BLaER1 treated with 17β-estradiol and CSF1 and Interleukin-3, amounts not matched to agents 10 nM and 100 nM (cell line): ENCODE measurements at regions not wholly inside any gene's neighbourhood (a gene's known extent, or its start where the extent isn't known, plus 50 kb on each side); places are given as distances from the start of the nearest gene placed in this dataset.
A peak's percentile ranks its signal among the peaks of the same experiment; 100 is the strongest.

ENCODE experiments used
- H3K27ac ChIP-seq, 11 experiments: shearing (Covaris generic); formaldehyde crosslinking; 2 replicates each; pipeline ENCODE4 v1.8.1; 2022
- H3K27me3 ChIP-seq, 11 experiments: shearing (Covaris generic); formaldehyde crosslinking; 2 replicates each; pipeline ENCODE4 v1.8.1; 2022
- H3K36me3 ChIP-seq, 11 experiments: shearing (Covaris generic); formaldehyde crosslinking; 2 replicates each; pipeline ENCODE4 v1.8.1; 2022
- H3K4me1 ChIP-seq, 10 experiments: shearing (Covaris generic); formaldehyde crosslinking; 2 replicates each; pipeline ENCODE4 v1.8.1; 2022
- H3K4me2 ChIP-seq, 11 experiments: shearing (Covaris generic); formaldehyde crosslinking; 2 replicates each; pipeline ENCODE4 v1.8.1; 2022
- H3K4me3 ChIP-seq, 10 experiments: shearing (Covaris generic); formaldehyde crosslinking; 2 replicates each; pipeline ENCODE4 v1.8.1; 2022
- H3K9ac ChIP-seq, 11 experiments: shearing (Covaris generic); formaldehyde crosslinking; 2 replicates each; pipeline ENCODE4 v1.8.1; 2022
- H3K9me3 ChIP-seq, 11 experiments: shearing (Covaris generic); formaldehyde crosslinking; replicated peaks in 1 of 11; 2 replicates each; pipeline ENCODE4 v1.8.1; 2022
- H4K20me1 ChIP-seq, 11 experiments: shearing (Covaris generic); formaldehyde crosslinking; 2 replicates each; pipeline ENCODE4 v1.8.1; 2022
- Cebpa-rat ChIP-seq, 11 experiments: shearing (Covaris generic); IDR thresholded peaks; 2 replicates each; pipeline ENCODE4 v1.8.1; 2022

DNA sequence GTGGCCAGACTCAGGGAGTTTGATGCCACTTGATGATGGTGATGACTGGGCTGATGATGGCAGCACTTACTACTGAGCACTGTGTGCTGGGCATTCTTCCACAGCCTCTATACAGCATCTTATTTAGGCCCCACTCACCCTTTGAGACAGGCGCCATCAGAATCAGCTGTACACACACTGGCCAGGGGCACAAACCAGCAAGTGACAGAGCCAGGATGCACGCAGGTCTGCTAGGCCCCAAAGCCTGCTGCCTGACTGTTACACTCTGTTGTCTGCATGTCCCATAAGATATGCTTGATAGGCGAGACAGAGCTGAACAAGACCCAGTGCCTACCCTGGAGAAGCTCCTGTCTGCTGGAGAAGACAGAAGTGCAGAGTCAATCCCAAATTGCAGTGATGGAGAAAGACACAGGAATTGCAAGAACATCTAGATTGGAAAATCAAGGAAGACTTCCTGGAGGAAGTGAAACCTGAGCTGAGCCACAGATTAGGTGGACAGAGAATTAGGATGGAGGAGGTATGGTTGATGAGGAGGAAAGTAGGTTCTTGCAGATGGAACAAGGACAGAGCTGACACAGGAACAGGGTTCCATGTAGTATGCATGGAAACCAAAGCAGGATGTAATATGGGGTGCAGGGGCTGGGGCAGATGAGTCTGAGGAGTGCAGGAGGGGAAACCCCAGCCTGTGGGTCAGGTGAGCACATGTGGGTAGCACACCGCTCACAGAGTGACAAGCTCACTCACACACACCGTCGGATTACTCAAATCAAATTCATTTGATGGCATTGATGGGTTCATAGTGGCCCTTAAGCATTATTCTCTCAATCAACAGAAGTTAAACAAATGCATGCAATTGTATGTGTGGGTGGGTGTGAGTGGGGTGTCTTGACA is 117.3 kb downstream of the BEGAIN start:
- Histone ChIP-seq H3K27me3 (no peaks in the 10 kb centered on the region), H3K4me1 (peaks cover 0 to 20% (median 14%) of the 10 kb centered on the region in 10 experiments; a peak in 14 of 20 replicates), H3K9ac (no peak overlapping the region), H3K27ac (no peak overlapping the region), H3K36me3 (peaks cover 0 to 18% (median 0%) of the 10 kb centered on the region in 11 experiments; a peak in 5 of 22 replicates), H3K9me3 (no peaks in the 10 kb centered on the region), H4K20me1 (peaks cover 0 to 52% (median 4%) of the 10 kb centered on the region in 11 experiments; a peak in 7 of 22 replicates), H3K4me2 (no peak overlapping the region), H3K4me3 (no peak overlapping the region)
- TF ChIP-seq Cebpa-rat (IDR thresholded peaks at IDR 0.05): no peak

DNA sequence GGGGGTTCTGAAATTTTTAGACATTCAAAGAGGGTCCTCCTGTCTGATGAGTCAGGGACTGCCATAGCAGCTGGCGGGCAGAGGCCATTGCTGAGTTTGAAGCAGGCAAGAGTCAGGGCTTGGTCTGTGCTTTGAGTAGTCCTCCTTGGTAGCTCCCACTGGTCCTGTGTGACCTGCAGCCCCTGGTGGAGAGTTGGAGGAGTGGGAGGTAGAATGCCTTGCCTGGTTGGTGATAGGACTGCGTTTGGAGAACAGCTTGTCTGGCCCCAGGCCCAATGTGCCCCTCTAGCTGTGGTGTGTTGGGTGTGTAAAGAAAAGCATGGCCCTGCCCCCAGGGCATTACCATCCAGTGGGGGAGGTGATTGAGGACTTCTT is 116.7 kb downstream of the BEGAIN start:
- H3K4me1 ChIP-seq: peaks cover 0 to 20% (median 14%) of the 10 kb centered on the region in 10 experiments; a peak in 14 of 20 replicates
- TF ChIP-seq Cebpa-rat (IDR thresholded peaks at IDR 0.05): no peak
- no peak overlapping the region for H3K4me3 ChIP-seq
- no peak overlapping the region for H3K9ac ChIP-seq
- H3K27ac ChIP-seq: no peak overlapping the region
- H3K9me3 ChIP-seq: no peaks in the 10 kb centered on the region
- H4K20me1 ChIP-seq: peaks cover 0 to 52% (median 4%) of the 10 kb centered on the region in 11 experiments; a peak in 7 of 22 replicates
- H3K36me3 ChIP-seq: peaks cover 0 to 18% (median 0%) of the 10 kb centered on the region in 11 experiments; a peak in 5 of 22 replicates
- H3K4me2 ChIP-seq: no peak overlapping the region
- no peaks in the 10 kb centered on the region for H3K27me3 ChIP-seq

DNA sequence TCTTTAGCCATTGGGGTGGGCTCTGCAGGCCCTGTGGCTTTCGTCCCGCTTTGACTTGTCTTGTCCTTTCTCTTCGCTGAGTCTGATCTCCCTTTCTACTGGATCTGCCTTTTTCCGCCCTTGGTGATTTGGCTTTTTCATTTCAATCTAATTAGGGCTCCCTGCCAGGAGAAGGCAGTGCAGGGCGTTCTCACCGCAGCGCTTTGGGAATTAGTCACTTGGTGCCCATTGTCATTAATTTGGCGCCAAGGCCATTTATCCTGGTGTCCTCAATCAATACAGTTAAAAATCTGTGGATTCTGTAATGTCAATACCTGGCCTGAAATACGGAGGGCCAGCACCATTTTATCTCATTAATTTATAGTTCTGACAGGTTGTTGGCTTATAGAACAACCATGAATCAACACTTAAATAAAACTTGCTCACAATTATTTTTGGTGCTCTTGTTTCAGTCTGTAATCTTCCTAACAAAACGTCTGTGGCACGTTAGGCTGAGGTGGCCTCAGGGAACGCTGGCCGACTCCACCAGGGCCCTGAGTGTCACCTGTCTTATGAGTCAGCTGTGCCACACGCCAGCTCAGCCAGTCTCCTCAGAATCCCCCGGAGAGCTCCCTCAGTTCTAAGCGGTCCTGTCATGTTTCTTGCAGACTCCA is 115.7 kb downstream of the BEGAIN start:
- H4K20me1 ChIP-seq: peaks cover 0 to 55% (median 6%) of the 10 kb centered on the region in 11 experiments; a peak in 8 of 22 replicates
- H3K27me3 ChIP-seq: no peaks in the 10 kb centered on the region
- H3K9me3 ChIP-seq: no peaks in the 10 kb centered on the region
- peaks cover 0 to 20% (median 14%) of the 10 kb centered on the region in 10 experiments; a peak in 14 of 20 replicates for H3K4me1 ChIP-seq
- H3K4me2 ChIP-seq: peak overlapping the region in 8 of 11 experiments; percentile 43 to 72 (median 62); a peak in 14 of 22 replicates
- H3K36me3 ChIP-seq: peaks cover 0 to 18% (median 0%) of the 10 kb centered on the region in 11 experiments; a peak in 5 of 22 replicates
- no peak overlapping the region for H3K9ac ChIP-seq
- H3K27ac ChIP-seq: no peak overlapping the region
- no peak for TF ChIP-seq Cebpa-rat (IDR thresholded peaks at IDR 0.05)
- H3K4me3 ChIP-seq: no peak overlapping the region

DNA sequence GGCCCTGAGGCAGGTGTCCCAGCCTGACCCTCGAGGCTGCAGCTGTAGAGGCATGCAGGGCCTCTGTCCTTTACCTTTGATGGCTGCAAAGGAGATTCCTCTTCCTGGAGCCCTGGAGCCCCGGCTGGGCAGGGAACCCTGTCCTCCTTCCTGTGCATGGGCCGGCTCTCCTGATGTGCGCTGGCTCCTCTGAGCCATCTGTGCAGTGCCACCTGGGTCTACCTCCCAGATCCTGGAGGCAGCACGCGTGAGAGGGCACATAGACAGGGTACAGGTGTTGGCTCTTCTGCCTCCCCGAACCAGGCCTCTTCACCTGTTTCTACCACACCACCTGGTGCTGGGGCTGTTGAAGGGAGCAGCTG is 115.1 kb downstream of the BEGAIN start:
- Histone ChIP-seq H3K9ac (no peak overlapping the region), H4K20me1 (peaks cover 0 to 55% (median 5%) of the 10 kb centered on the region in 11 experiments; a peak in 8 of 22 replicates), H3K4me2 (peak overlapping the region in 8 of 11 experiments; percentile 43 to 72 (median 62); a peak in 14 of 22 replicates), H3K9me3 (no peaks in the 10 kb centered on the region), H3K4me1 (peaks cover 0 to 20% (median 14%) of the 10 kb centered on the region in 10 experiments; a peak in 14 of 20 replicates), H3K27me3 (no peaks in the 10 kb centered on the region), H3K36me3 (peaks cover 0 to 18% (median 0%) of the 10 kb centered on the region in 11 experiments; a peak in 5 of 22 replicates), H3K4me3 (no peak overlapping the region), H3K27ac (no peak overlapping the region)
- no peak for TF ChIP-seq Cebpa-rat (IDR thresholded peaks at IDR 0.05)

DNA sequence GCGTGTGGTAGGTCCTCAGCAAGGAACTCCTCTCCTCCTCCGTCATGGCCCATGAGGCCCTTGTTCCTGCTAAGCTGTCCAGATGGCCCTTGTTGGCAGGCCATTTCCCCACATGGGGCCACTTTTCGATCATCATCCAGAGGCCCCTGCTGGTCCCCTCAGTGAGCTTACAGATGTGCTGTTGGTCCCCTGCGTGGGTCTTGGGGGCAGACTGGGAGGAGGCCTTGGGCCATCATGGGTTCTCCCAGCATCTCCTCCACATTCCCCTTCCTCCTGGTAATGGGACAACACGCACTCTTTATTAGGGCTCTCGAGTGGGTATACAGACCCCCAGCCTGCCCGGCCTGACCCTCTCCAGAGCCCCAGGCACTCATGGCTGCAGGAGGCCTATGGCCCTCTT is 114.7 kb downstream of the BEGAIN start:
- Histone ChIP-seq H3K27ac (no peak overlapping the region), H4K20me1 (peaks cover 0 to 55% (median 5%) of the 10 kb centered on the region in 11 experiments; a peak in 8 of 22 replicates), H3K9me3 (no peaks in the 10 kb centered on the region), H3K36me3 (peaks cover 0 to 18% (median 0%) of the 10 kb centered on the region in 11 experiments; a peak in 5 of 22 replicates), H3K4me1 (peaks cover 0 to 20% (median 14%) of the 10 kb centered on the region in 10 experiments; a peak in 14 of 20 replicates), H3K4me3 (no peak overlapping the region), H3K9ac (no peak overlapping the region), H3K4me2 (peak overlapping the region in 8 of 11 experiments; percentile 43 to 72 (median 62); a peak in 12 of 22 replicates), H3K27me3 (no peaks in the 10 kb centered on the region)
- no peak for TF ChIP-seq Cebpa-rat (IDR thresholded peaks at IDR 0.05)

DNA sequence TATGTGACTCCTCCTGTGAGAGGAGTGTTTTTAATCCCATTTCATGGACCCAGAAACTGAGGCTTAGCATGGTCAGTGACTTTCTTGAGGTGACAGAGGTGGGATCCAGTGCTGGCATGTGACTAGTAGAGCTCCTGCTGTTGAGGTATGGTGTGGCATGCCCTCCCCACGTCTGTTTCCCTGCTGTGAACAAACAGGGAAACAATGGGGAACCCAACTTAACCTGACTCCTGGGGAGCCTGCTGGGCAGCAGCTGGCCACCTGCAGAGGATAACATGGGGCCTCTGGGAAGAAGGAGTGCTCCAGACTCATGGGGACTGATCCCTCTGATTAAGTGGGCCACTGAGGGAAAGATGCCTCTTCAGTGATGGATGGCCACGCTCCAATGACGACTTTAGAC is 114.0 kb downstream of the BEGAIN start:
- Histone ChIP-seq H3K9ac (no peak overlapping the region), H4K20me1 (peaks cover 0 to 49% (median 5%) of the 10 kb centered on the region in 11 experiments; a peak in 8 of 22 replicates), H3K27ac (no peak overlapping the region), H3K4me3 (no peak overlapping the region), H3K4me1 (peaks cover 0 to 20% (median 14%) of the 10 kb centered on the region in 10 experiments; a peak in 14 of 20 replicates), H3K9me3 (no peaks in the 10 kb centered on the region), H3K36me3 (peaks cover 0 to 18% (median 0%) of the 10 kb centered on the region in 11 experiments; a peak in 5 of 22 replicates), H3K4me2 (no peak overlapping the region), H3K27me3 (no peaks in the 10 kb centered on the region)
- no peak for TF ChIP-seq Cebpa-rat (IDR thresholded peaks at IDR 0.05)

DNA sequence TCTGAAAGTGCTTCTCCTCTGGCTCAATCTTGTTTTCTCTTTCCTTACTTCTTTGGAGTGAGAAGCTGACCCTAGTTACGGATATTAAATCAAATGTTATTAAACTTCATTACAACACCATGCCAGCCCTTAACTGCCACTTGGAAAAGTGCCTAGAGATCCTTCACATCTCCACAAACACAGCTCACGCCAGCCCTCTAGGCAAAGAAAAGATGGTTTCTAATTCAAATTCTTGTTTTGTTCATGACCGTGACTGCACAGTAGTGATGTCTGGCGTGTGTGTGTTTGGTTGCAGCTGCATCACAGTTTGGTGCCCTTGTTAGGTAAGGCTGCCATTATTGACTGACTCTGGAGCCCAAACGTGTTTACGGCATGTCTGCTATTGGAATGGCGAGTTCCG is 113.0 kb downstream of the BEGAIN start:
- Histone ChIP-seq H3K27me3 (no peaks in the 10 kb centered on the region), H3K4me1 (peaks cover 0 to 20% (median 14%) of the 10 kb centered on the region in 10 experiments; a peak in 14 of 20 replicates), H3K27ac (no peak overlapping the region)

DNA sequence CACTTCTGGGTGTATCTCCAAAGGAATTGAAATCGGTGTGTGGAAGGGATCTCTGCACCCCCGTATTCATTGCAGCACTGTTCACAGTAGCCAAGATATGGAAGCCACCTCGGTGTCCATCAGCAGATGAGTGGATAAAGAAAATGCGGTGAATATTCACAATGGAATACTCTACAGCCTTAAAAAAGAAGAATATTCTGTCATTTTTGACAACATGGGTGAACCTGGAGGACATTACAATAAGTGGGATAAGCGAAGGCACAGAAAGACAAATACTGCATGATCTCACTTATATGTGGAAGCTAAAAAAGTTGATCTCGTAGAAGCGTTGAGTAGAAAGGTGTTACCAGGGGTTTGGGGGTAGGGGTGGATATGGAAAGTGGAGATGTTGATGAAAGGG is 111.9 kb downstream of the BEGAIN start:
- TF ChIP-seq Cebpa-rat (IDR thresholded peaks at IDR 0.05): no peak
- H3K4me1 ChIP-seq: peaks cover 0 to 20% (median 14%) of the 10 kb centered on the region in 10 experiments; a peak in 14 of 20 replicates
- no peak overlapping the region for H3K9ac ChIP-seq
- H3K27me3 ChIP-seq: no peaks in the 10 kb centered on the region
- H3K4me2 ChIP-seq: no peak overlapping the region
- no peak overlapping the region for H3K27ac ChIP-seq
- H3K9me3 ChIP-seq: no peaks in the 10 kb centered on the region
- H3K4me3 ChIP-seq: no peak overlapping the region
- peaks cover 0 to 18% (median 0%) of the 10 kb centered on the region in 11 experiments; a peak in 5 of 22 replicates for H3K36me3 ChIP-seq
- peaks cover 0 to 33% (median 4%) of the 10 kb centered on the region in 11 experiments; a peak in 8 of 22 replicates for H4K20me1 ChIP-seq

More for the DNA sequence above, 113.0 kb downstream of the BEGAIN start:
- H4K20me1 ChIP-seq: peaks cover 0 to 43% (median 4%) of the 10 kb centered on the region in 11 experiments; a peak in 9 of 22 replicates
- no peak for TF ChIP-seq Cebpa-rat (IDR thresholded peaks at IDR 0.05)
- H3K36me3 ChIP-seq: peaks cover 0 to 18% (median 0%) of the 10 kb centered on the region in 11 experiments; a peak in 5 of 22 replicates
- no peak overlapping the region for H3K4me3 ChIP-seq
- H3K9me3 ChIP-seq: no peaks in the 10 kb centered on the region
- no peak overlapping the region for H3K4me2 ChIP-seq
- no peak overlapping the region for H3K9ac ChIP-seq
